GM12878 (cell line): ENCODE measurements at regions not wholly inside any gene's neighbourhood (a gene's known extent, or its start where the extent isn't known, plus 50 kb on each side); places are given as distances from the start of the nearest gene placed in this dataset.

Experiments
- ATAC-seq: fragments of 200-7000 bp; cut with Tn5 transposase; 3 replicates; pipeline ENCODE4 v1.9.1; 2020; ENCODE audit warnings: mild to moderate bottlenecking, moderate library complexity
- BruUV-seq: library from RNA; stranded (reverse); fragments of 400-500 nt; replicated peaks from 2 replicates; lab custom pipeline; 2021; lab: Mats Ljungman, UMichigan
- CTCF ChIA-PET: fragments of 300-600 bp; sonication (Branson Sonifier 250); formaldehyde crosslinking; extraction: SDS; loops from one replicate; lab custom pipeline; 2021; ENCODE audit warnings: inconsistent platforms; lab: Yijun Ruan, JAX
- POLR2A ChIA-PET: fragments of 350-600 bp; formaldehyde crosslinking; extraction: SDS; loops from one replicate; lab custom pipeline; 2021; ENCODE audit warnings: inconsistent platforms; lab: Charles Lee
- RAD21 ChIA-PET: fragments of 300-600 bp; sonication (Branson Sonifier 250); formaldehyde crosslinking; loops from one replicate; lab custom pipeline; 2023; ENCODE audit warnings: antibody characterized with exemption; ENCODE audit not compliant: unreplicated experiment; lab: Charles Lee
- SMC1A ChIA-PET: fragments of 300-600 bp; sonication (Branson Sonifier 250); formaldehyde crosslinking; loops from one replicate; lab custom pipeline; 2023; ENCODE audit not compliant: unreplicated experiment, uncharacterized antibody; lab: Charles Lee
- DNase-seq: peaks from one replicate; pipeline ENCODE4 v3.0.0-alpha.2; 2011; ENCODE audit warnings: low read depth, low spot score
- FAIRE-seq: peaks from 3 replicates; lab custom pipeline; 2011; peaks lifted over from hg19 to GRCh38; lab: Jason Lieb, UNC
- H2AFZ ChIP-seq: 2 replicates; pipeline ENCODE4 v1.6.0; 2011; ENCODE audit warnings: low read depth, low read length, control low read depth; ENCODE audit not compliant: control insufficient read depth
- H3K27ac ChIP-seq: 2 replicates; pipeline ENCODE4 v1.5.1; 2011; ENCODE audit warnings: control low read depth; ENCODE audit not compliant: control insufficient read depth, insufficient read depth
- H3K27me3 ChIP-seq, 2 experiments: replicated peaks in 1 of 2; 2 replicates each; pipeline versions ENCODE4 v1.6.0 to v1.6.1; 2011; ENCODE audit warnings: low read length in 1 of 2; ENCODE audit not compliant: control insufficient read depth in 2 of 2, insufficient read depth in 2 of 2
- H3K36me3 ChIP-seq, 2 experiments: 2 replicates each; pipeline ENCODE4 v1.5.1; 2011; ENCODE audit warnings: low read length in 1 of 2; ENCODE audit not compliant: control insufficient read depth in 2 of 2, insufficient read depth in 2 of 2
- H3K4me1 ChIP-seq: 2 replicates; pipeline ENCODE4 v1.6.1; 2011; ENCODE audit warnings: mild to moderate bottlenecking, low read length, moderate library complexity, mixed read lengths; ENCODE audit not compliant: control insufficient read depth, insufficient read depth
- H3K4me2 ChIP-seq: 2 replicates; pipeline ENCODE4 v1.6.0; 2011; ENCODE audit warnings: control low read depth; ENCODE audit not compliant: control insufficient read depth, insufficient read depth
- H3K4me3 ChIP-seq: fragments of 200-600 bp; sonication (generic); 2 replicates; pipeline ENCODE4 v1.5.1; 2016
- H3K79me2 ChIP-seq: 2 replicates; pipeline ENCODE4 v1.6.0; 2011; ENCODE audit warnings: low read length; ENCODE audit not compliant: control insufficient read depth, insufficient read depth
- H3K9ac ChIP-seq: 2 replicates; pipeline ENCODE4 v1.8.0; 2011; ENCODE audit warnings: low read length, control low read depth, mixed read lengths; ENCODE audit not compliant: control insufficient read depth, insufficient read depth
- H3K9me3 ChIP-seq: replicated peaks from 3 replicates; pipeline ENCODE4 v1.5.1; 2011; ENCODE audit warnings: mild to moderate bottlenecking, low read length; ENCODE audit not compliant: control insufficient read depth, insufficient read depth
- H4K20me1 ChIP-seq: 2 replicates; pipeline ENCODE4 v1.6.0; 2011; ENCODE audit not compliant: control insufficient read depth, insufficient read depth
- ASH2L ChIP-seq: fragments of 300-600, 200-600 bp; sonication (generic); IDR thresholded peaks from 2 replicates; pipeline ENCODE4 v1.6.1; 2017; ENCODE audit warnings: low read depth, mild to moderate bottlenecking, borderline replicate concordance
- CREM ChIP-seq: IDR thresholded peaks from 2 replicates; pipeline ENCODE4 v1.6.1; 2014; ENCODE audit warnings: antibody characterized with exemption, low read depth
- KLF5 ChIP-seq: fragments of 450-650 bp; IDR thresholded peaks from 2 replicates; pipeline ENCODE4 v1.6.1; 2014; ENCODE audit warnings: mild to moderate bottlenecking; ENCODE audit not compliant: partially characterized antibody
- NFIC ChIP-seq: IDR thresholded peaks from 2 replicates; pipeline ENCODE4 v1.6.1; 2012; ENCODE audit warnings: low read depth, mild to moderate bottlenecking, inconsistent platforms, low read length, moderate library complexity
- SMC3 ChIP-seq: IDR thresholded peaks from 2 replicates; pipeline ENCODE4 v1.6.1; 2011; ENCODE audit warnings: low read length, improper control_type of control experiment, borderline replicate concordance
- SREBF1 ChIP-seq: IDR thresholded peaks from 2 replicates; pipeline ENCODE4 v1.6.1; 2012; ENCODE audit warnings: mild to moderate bottlenecking, low read length
- SREBF2 ChIP-seq: IDR thresholded peaks from 2 replicates; pipeline ENCODE4 v1.6.1; 2012; ENCODE audit warnings: mild to moderate bottlenecking, low read length
- WGBS: methylation state at CpG from one replicate; pipeline ENCODE4 v1.1.6; 2016; ENCODE audit warnings: low lambda C conversion rate; ENCODE audit not compliant: insufficient replicate concordance, insufficient coverage; ENCODE audit errors: missing lambda C conversion rate; 5-methylcytosine and 5-hydroxymethylcytosine counted together
- in situ Hi-C: fragments of 300-500 bp; cut with MboI; formaldehyde crosslinking; loops from 9 replicates; pipeline ENCODE4 v1.14.3; 2018; ENCODE audit warnings: mixed read lengths
- intact Hi-C: fragments of 100-400 bp; cut with micrococcal nuclease; formaldehyde crosslinking; loops from one replicate; pipeline ENCODE4 v1.14.2; 2022; ENCODE audit not compliant: unreplicated experiment
- TF ChIP-seq, protein P1 (sequence below): fragments of 450-650 bp; IDR thresholded peaks from 2 replicates; pipeline ENCODE4 v1.6.1; 2018; ENCODE audit warnings: mild to moderate bottlenecking, low read depth, moderate library complexity; ENCODE audit not compliant: partially characterized antibody

DNA sequence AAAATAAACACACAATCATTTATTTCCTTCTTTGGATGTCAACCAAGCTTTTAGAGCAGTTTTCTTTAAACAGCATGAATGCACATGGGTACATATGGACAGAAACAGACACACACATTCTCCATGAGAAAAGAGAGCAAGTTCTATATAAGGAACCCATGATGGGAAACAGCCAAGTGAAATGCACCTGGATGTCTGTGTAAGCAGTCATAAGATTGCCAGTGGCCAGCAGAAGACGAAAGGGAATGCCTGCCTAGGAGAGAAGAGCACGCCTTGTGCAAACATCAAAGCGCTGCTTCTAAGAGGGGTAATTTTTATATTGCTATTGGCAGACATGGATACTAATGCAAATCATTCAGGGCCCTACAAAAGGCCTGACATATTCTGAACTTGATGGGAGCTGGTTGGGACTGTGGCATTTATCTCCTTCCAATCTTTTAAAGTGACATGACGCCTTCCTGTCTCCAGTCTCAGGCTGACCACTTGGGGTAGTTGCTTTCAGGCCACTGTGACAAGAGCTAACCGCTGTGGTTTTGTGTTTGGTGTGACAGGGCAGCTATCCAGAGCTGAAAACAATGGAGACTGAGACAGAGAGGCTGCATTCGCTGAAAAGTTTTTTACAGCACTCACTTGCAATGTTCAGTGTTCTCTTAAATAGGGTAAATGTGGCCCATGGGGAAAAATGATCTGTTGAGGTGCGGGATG, 75.0 kb upstream of the DPT start:
- H3K79me2 ChIP-seq, result no peaks in the 10 kb centered on the region
- H4K20me1 ChIP-seq, result no peaks in the 10 kb centered on the region
- peaks cover 0 to 2% of the 10 kb centered on the region in 2 experiments; a peak in 2 of 4 replicates for H3K27me3 ChIP-seq
- DNase-seq (no peak), FAIRE-seq (no peak), ATAC-seq (no peak)
- H3K36me3 ChIP-seq, result no peaks in the 10 kb centered on the region
- no peak overlapping the region for H3K9ac ChIP-seq
- no peak overlapping the region for H2AFZ ChIP-seq
- SMC1A ChIA-PET, result no interaction called here
- in situ Hi-C loops, result no loop called here
- CTCF ChIA-PET, result no interaction called here
- TF ChIP-seq KLF5 (no peak), SREBF2 (no peak), ASH2L (no peak), SREBF1 (no peak), SMC3 (no peak), NFIC (no peak), CREM (no peak)
- TF ChIP-seq, protein P1, sequence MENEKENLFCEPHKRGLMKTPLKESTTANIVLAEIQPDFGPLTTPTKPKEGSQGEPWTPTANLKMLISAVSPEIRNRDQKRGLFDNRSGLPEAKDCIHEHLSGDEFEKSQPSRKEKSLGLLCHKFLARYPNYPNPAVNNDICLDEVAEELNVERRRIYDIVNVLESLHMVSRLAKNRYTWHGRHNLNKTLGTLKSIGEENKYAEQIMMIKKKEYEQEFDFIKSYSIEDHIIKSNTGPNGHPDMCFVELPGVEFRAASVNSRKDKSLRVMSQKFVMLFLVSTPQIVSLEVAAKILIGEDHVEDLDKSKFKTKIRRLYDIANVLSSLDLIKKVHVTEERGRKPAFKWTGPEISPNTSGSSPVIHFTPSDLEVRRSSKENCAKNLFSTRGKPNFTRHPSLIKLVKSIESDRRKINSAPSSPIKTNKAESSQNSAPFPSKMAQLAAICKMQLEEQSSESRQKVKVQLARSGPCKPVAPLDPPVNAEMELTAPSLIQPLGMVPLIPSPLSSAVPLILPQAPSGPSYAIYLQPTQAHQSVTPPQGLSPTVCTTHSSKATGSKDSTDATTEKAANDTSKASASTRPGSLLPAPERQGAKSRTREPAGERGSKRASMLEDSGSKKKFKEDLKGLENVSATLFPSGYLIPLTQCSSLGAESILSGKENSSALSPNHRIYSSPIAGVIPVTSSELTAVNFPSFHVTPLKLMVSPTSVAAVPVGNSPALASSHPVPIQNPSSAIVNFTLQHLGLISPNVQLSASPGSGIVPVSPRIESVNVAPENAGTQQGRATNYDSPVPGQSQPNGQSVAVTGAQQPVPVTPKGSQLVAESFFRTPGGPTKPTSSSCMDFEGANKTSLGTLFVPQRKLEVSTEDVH, result no peak
- H3K4me1 ChIP-seq, result no peaks in the 10 kb centered on the region
- no TSS peak for BruUV-seq
- POLR2A ChIA-PET, result interaction anchor here (0.6 kb wide), 1 partner anchor 9 kb away, joined by 7 read pairs; no protein-coding TSS in a partner anchor
- RAD21 ChIA-PET, result no interaction called here
- H3K4me3 ChIP-seq, result no peak overlapping the region
- no peak overlapping the region for H3K27ac ChIP-seq
- no peak overlapping the region for H3K4me2 ChIP-seq
- intact Hi-C loops, result no loop called here
- 39% methylated on average over 7 of the region's 7 CpGs for WGBS
- no peaks in the 10 kb centered on the region for H3K9me3 ChIP-seq
